ENCODE measurements at regions not wholly inside any gene's neighbourhood (a gene's known extent, or its start where the extent isn't known, plus 50 kb on each side); places are given as distances from the start of the nearest gene placed in this dataset.
"Not testable (repeated sequence)": the region's sequence is repeated elsewhere in the genome, so short reads cannot be mapped to it uniquely, and the experiment has no call there.

- no peak overlapping the region for H3K27ac ChIP-seq
- TF ChIP-seq, protein P1, sequence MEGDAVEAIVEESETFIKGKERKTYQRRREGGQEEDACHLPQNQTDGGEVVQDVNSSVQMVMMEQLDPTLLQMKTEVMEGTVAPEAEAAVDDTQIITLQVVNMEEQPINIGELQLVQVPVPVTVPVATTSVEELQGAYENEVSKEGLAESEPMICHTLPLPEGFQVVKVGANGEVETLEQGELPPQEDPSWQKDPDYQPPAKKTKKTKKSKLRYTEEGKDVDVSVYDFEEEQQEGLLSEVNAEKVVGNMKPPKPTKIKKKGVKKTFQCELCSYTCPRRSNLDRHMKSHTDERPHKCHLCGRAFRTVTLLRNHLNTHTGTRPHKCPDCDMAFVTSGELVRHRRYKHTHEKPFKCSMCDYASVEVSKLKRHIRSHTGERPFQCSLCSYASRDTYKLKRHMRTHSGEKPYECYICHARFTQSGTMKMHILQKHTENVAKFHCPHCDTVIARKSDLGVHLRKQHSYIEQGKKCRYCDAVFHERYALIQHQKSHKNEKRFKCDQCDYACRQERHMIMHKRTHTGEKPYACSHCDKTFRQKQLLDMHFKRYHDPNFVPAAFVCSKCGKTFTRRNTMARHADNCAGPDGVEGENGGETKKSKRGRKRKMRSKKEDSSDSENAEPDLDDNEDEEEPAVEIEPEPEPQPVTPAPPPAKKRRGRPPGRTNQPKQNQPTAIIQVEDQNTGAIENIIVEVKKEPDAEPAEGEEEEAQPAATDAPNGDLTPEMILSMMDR (IDR thresholded peaks at IDR 0.05), result no peak
- TF ChIP-seq ZFX (IDR thresholded peaks at IDR 0.05; ENCODE audit: borderline replicate concordance), result no peak
Measured at GRCh38 chr6:141990840-141991239, 141.9 kb upstream of the GJE1 start.

DNA sequence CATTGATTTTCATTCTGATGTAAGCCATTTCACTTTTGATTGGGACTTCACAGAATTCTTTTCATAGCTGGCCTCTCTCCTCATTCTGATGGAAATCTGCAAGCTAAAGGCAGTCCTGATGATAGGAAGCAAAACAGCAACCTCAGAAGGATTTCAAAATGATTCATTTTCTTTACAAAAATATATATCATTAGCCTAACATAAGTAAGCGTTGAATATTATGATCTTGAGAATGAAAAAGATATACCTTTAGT lies 143.1 kb upstream of the GJE1 start:
- H3K27ac ChIP-seq, result no peak overlapping the region
- TF ChIP-seq, protein P1 (IDR thresholded peaks at IDR 0.05), result no peak
- TF ChIP-seq ZFX (IDR thresholded peaks at IDR 0.05; ENCODE audit: borderline replicate concordance), result no peak

- TF ChIP-seq, protein P1 (IDR thresholded peaks at IDR 0.05), result peak; percentile 87
- no peak for TF ChIP-seq ZFX (IDR thresholded peaks at IDR 0.05; ENCODE audit: borderline replicate concordance)
- no peak overlapping the region for H3K27ac ChIP-seq
Measured at GRCh38 chr6:141988954-141989705, 143.6 kb upstream of the GJE1 start.

GRCh38 chr6:141988327-141988726 lies 144.4 kb upstream of the GJE1 start:
- TF ChIP-seq, protein P1 (IDR thresholded peaks at IDR 0.05), result no peak
- no peak for TF ChIP-seq ZFX (IDR thresholded peaks at IDR 0.05; ENCODE audit: borderline replicate concordance)
- no peak overlapping the region for H3K27ac ChIP-seq

GRCh38 chr6:141986457-141986856 lies 146.3 kb upstream of the GJE1 start:
- no peak for TF ChIP-seq ZFX (IDR thresholded peaks at IDR 0.05; ENCODE audit: borderline replicate concordance)
- TF ChIP-seq, protein P1 (IDR thresholded peaks at IDR 0.05), result no peak
- H3K27ac ChIP-seq, result no peak overlapping the region

DNA sequence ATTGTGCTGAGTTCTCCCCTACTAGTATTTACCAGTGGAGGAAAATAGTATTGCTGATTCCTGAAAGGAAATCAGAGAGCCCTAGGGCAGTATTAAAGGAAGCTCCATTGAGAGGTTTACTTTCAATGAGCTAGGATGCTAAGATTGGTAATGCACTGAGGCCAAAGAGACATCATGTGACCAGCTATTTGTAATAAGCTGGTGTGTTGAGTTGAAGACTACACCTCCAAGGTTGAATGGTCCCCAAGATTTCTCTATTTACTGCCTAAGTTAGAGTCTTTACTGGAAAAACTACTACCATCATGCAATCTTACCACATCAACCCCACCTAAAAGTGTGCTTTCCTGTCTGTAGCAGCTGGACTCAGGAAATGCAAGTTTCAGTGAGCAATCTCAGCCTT lies 151.5 kb upstream of the GJE1 start:
- TF ChIP-seq, protein P1 (IDR thresholded peaks at IDR 0.05), result no peak
- TF ChIP-seq ZFX (IDR thresholded peaks at IDR 0.05; ENCODE audit: borderline replicate concordance), result no peak
- no peak overlapping the region for H3K27ac ChIP-seq

GRCh38 chr6:141977782-141978181 lies 154.9 kb upstream of the GJE1 start:
- no peak overlapping the region for H3K27ac ChIP-seq
- no peak for TF ChIP-seq ZFX (IDR thresholded peaks at IDR 0.05; ENCODE audit: borderline replicate concordance)

GRCh38 chr6:141976994-141977393 lies 155.7 kb upstream of the GJE1 start:
- no peak overlapping the region for H3K27ac ChIP-seq
- TF ChIP-seq ZFX (IDR thresholded peaks at IDR 0.05; ENCODE audit: borderline replicate concordance), result no peak
- TF ChIP-seq, protein P1 (IDR thresholded peaks at IDR 0.05), result no peak

- H3K27ac ChIP-seq, result not testable (repeated sequence)
Measured at GRCh38 chr6:141969768-141970415, 162.8 kb upstream of the GJE1 start.
